ENCODE measurements at regions not wholly inside any gene's neighbourhood (a gene's known extent, or its start where the extent isn't known, plus 50 kb on each side); places are given as distances from the start of the nearest gene placed in this dataset.

DNA sequence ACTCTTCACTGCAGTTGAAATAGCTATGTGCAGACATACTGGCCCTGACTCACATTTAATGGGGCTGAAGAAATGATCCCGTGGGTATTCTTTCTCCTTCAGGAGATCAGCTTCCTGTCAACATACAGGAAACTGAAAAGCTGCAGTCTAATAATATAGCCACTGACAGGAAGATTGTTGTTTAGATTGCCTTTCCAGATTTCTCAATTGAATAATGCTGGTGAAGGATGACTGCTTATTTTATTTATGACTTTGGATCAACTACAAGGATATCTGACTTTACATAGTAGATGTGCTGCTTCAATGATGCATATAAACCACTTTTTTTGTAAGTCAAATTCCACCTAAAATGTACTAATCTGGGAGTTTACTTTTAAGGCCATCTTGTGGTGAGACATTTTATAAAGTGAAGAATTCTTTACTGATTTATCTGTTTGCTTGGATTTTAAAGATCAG lies 93.4 kb upstream of the MAP4K3 start:
- intact Hi-C loops (cut with micrococcal nuclease; ENCODE audit: unreplicated experiment), result no loop called here
- no peaks in the 10 kb centered on the region for H3K9me3 ChIP-seq (ENCODE audit: control insufficient read depth, insufficient read depth, low read depth, low read length)
- CTCF ChIA-PET, result no interaction called here

DNA sequence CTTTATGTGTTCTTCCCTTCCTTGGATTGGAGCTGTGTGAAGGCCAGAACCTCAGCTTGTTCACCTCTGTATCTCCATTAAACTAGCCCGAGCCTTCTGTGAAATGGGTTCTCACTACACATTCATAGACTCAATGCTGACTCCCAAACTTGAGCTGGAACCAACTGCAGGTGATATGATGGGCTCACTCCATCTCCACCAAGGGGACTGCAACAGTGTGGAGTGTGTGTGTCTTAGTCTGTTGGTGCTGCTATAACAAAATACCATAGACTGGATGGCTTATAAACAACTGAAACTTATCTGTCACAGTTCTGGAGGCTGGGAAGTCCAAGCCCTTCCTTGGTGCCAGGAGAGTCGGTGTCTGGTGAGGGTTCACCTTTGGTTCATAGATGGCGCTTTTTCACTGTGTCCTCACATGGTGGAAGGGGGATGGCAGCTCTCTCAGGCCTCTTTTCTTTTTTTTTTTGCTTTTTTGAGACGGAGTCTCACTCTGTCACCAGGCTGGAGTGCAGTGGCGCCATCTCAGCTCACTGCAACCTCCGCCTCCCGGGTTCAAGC lies 94.2 kb upstream of the MAP4K3 start:
- Histone ChIP-seq H3K9me3 (ENCODE audit: control insufficient read depth, insufficient read depth, low read depth, low read length) (no peaks in the 10 kb centered on the region), H3K4me3 (ENCODE audit: low read depth in 2 of 2, low read length in 2 of 2) (no peak overlapping the region), H3K4me1 (ENCODE audit: control insufficient read depth, insufficient read depth, low read length) (no peaks in the 10 kb centered on the region), H3K36me3 (ENCODE audit: control insufficient read depth, insufficient read depth, low read length) (no peaks in the 10 kb centered on the region), H3K27me3 (ENCODE audit: control insufficient read depth, insufficient read depth, low read length) (no peaks in the 10 kb centered on the region), H3K27ac (ENCODE audit: low read length) (no peak overlapping the region)
- TF ChIP-seq POLR2AphosphoS5 (IDR thresholded peaks at IDR 0.05; ENCODE audit: low read depth, low read length) (no peak), TCF7L2 (IDR thresholded peaks at IDR 0.05; ENCODE audit: low read depth, low read length) (no peak), SIN3A (IDR thresholded peaks at IDR 0.05; ENCODE audit: borderline replicate concordance, insufficient read depth, low read depth, low read length) (no peak)
- TF ChIP-seq, protein P1, sequence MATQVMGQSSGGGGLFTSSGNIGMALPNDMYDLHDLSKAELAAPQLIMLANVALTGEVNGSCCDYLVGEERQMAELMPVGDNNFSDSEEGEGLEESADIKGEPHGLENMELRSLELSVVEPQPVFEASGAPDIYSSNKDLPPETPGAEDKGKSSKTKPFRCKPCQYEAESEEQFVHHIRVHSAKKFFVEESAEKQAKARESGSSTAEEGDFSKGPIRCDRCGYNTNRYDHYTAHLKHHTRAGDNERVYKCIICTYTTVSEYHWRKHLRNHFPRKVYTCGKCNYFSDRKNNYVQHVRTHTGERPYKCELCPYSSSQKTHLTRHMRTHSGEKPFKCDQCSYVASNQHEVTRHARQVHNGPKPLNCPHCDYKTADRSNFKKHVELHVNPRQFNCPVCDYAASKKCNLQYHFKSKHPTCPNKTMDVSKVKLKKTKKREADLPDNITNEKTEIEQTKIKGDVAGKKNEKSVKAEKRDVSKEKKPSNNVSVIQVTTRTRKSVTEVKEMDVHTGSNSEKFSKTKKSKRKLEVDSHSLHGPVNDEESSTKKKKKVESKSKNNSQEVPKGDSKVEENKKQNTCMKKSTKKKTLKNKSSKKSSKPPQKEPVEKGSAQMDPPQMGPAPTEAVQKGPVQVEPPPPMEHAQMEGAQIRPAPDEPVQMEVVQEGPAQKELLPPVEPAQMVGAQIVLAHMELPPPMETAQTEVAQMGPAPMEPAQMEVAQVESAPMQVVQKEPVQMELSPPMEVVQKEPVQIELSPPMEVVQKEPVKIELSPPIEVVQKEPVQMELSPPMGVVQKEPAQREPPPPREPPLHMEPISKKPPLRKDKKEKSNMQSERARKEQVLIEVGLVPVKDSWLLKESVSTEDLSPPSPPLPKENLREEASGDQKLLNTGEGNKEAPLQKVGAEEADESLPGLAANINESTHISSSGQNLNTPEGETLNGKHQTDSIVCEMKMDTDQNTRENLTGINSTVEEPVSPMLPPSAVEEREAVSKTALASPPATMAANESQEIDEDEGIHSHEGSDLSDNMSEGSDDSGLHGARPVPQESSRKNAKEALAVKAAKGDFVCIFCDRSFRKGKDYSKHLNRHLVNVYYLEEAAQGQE (IDR thresholded peaks at IDR 0.05; ENCODE audit: insufficient read depth in 1 of 2, low read depth in 2 of 2, low read length in 1 of 2), result no peak
- TF ChIP-seq, protein P2, sequence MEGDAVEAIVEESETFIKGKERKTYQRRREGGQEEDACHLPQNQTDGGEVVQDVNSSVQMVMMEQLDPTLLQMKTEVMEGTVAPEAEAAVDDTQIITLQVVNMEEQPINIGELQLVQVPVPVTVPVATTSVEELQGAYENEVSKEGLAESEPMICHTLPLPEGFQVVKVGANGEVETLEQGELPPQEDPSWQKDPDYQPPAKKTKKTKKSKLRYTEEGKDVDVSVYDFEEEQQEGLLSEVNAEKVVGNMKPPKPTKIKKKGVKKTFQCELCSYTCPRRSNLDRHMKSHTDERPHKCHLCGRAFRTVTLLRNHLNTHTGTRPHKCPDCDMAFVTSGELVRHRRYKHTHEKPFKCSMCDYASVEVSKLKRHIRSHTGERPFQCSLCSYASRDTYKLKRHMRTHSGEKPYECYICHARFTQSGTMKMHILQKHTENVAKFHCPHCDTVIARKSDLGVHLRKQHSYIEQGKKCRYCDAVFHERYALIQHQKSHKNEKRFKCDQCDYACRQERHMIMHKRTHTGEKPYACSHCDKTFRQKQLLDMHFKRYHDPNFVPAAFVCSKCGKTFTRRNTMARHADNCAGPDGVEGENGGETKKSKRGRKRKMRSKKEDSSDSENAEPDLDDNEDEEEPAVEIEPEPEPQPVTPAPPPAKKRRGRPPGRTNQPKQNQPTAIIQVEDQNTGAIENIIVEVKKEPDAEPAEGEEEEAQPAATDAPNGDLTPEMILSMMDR (IDR thresholded peaks at IDR 0.05), result no peak
- intact Hi-C loops (cut with micrococcal nuclease; ENCODE audit: unreplicated experiment), result no loop called here
- BruUV-seq (replicated peaks), result no TSS peak
- in situ Hi-C loops (cut with HindIII; ENCODE audit: low pct_unique_long_range_greater_than_20kb, low sequenced_read_pairs), result no loop called here
- ChIA-PET POLR2A (interaction anchor here (0.6 kb wide), 1 partner anchor 19 kb away, joined by 3 read pairs; no protein-coding TSS in a partner anchor), CTCF (no interaction called here)
- DNase-seq (ENCODE audit: low read depth, low spot score), result no peak
- no peak for ATAC-seq

More for the DNA sequence above, 93.4 kb upstream of the MAP4K3 start:
- no peak overlapping the region for H3K27ac ChIP-seq (ENCODE audit: low read length)
- POLR2A ChIA-PET, result no interaction called here
- TF ChIP-seq, protein P2 (IDR thresholded peaks at IDR 0.05), result no peak; the same call in 1 of the 2 replicates
- TF ChIP-seq, protein P1 (IDR thresholded peaks at IDR 0.05; ENCODE audit: insufficient read depth in 1 of 2, low read depth in 2 of 2, low read length in 1 of 2), result no peak
- no peak for TF ChIP-seq POLR2AphosphoS5 (IDR thresholded peaks at IDR 0.05; ENCODE audit: low read depth, low read length)
- no peak for TF ChIP-seq TCF7L2 (IDR thresholded peaks at IDR 0.05; ENCODE audit: low read depth, low read length)
- TF ChIP-seq SIN3A (IDR thresholded peaks at IDR 0.05; ENCODE audit: borderline replicate concordance, insufficient read depth, low read depth, low read length), result no peak
- ATAC-seq (no peak), DNase-seq (ENCODE audit: low read depth, low spot score) (no peak)
- no TSS peak for BruUV-seq (replicated peaks)
- no peak overlapping the region for H3K4me3 ChIP-seq (ENCODE audit: low read depth in 2 of 2, low read length in 2 of 2)
- no peaks in the 10 kb centered on the region for H3K36me3 ChIP-seq (ENCODE audit: control insufficient read depth, insufficient read depth, low read length)
- H3K4me1 ChIP-seq (ENCODE audit: control insufficient read depth, insufficient read depth, low read length), result no peaks in the 10 kb centered on the region
- H3K27me3 ChIP-seq (ENCODE audit: control insufficient read depth, insufficient read depth, low read length), result no peaks in the 10 kb centered on the region
- in situ Hi-C loops (cut with HindIII; ENCODE audit: low pct_unique_long_range_greater_than_20kb, low sequenced_read_pairs), result no loop called here

All from Panc1 (cell line).